ENCODE measurements at regions not wholly inside any gene's neighbourhood (a gene's known extent, or its start where the extent isn't known, plus 50 kb on each side); places are given as distances from the start of the nearest gene placed in this dataset.
"Not testable (repeated sequence)": the region's sequence is repeated elsewhere in the genome, so short reads cannot be mapped to it uniquely, and the experiment has no call there.

- intact Hi-C loops (cut with DNase I): no loop called here
- TF ChIP-seq CTCF (IDR thresholded peaks at IDR 0.05): no peak
- no peak for DNase-seq (ENCODE audit: low spot score in 2 of 2)
- no peaks in the 10 kb centered on the region for H3K36me3 ChIP-seq
- H3K9me3 ChIP-seq: no peaks in the 10 kb centered on the region
- no peaks in the 10 kb centered on the region for H3K27me3 ChIP-seq
- H3K4me1 ChIP-seq: no peaks in the 10 kb centered on the region
- H3K4me3 ChIP-seq: no peak overlapping the region
- no peak overlapping the region for H3K27ac ChIP-seq
Observed at GRCh38 chr12:9361879-9362326, 153.7 kb upstream of the PZP start.

GRCh38 chr12:9354009-9354754 is 146.0 kb upstream of the PZP start:
- H3K4me3 ChIP-seq; H3K27ac ChIP-seq; intact Hi-C loops (cut with DNase I); H3K27me3 ChIP-seq; H3K4me1 ChIP-seq; DNase-seq (ENCODE audit: low spot score in 2 of 2); H3K36me3 ChIP-seq: not testable (repeated sequence)
- peaks cover 0 to 15% of the 10 kb centered on the region in 2 donors for H3K9me3 ChIP-seq

- no peak for TF ChIP-seq CTCF (IDR thresholded peaks at IDR 0.05)
- Histone ChIP-seq H3K36me3 (no peaks in the 10 kb centered on the region), H3K9me3 (peaks cover 0 to 15% of the 10 kb centered on the region in 2 donors), H3K27ac (no peak overlapping the region), H3K4me1 (no peaks in the 10 kb centered on the region), H3K27me3 (no peaks in the 10 kb centered on the region), H3K4me3 (no peak overlapping the region)
- intact Hi-C loops (cut with DNase I): no loop called here
- DNase-seq (ENCODE audit: low spot score in 2 of 2): no peak
Observed at GRCh38 chr12:9351136-9351535, 142.9 kb upstream of the PZP start.

GRCh38 chr12:9349888-9350885 is 142.0 kb upstream of the PZP start:
- H3K27ac ChIP-seq: no peak overlapping the region
- peaks cover 0 to 15% of the 10 kb centered on the region in 2 donors for H3K9me3 ChIP-seq
- H3K4me1 ChIP-seq: no peaks in the 10 kb centered on the region
- no peak for TF ChIP-seq CTCF (IDR thresholded peaks at IDR 0.05)
- H3K36me3 ChIP-seq: no peaks in the 10 kb centered on the region
- no peak for DNase-seq (ENCODE audit: low spot score in 2 of 2)
- intact Hi-C loops (cut with DNase I): no loop called here
- H3K4me3 ChIP-seq: no peak overlapping the region
- no peaks in the 10 kb centered on the region for H3K27me3 ChIP-seq

- no peak for DNase-seq (ENCODE audit: low spot score in 2 of 2)
- Histone ChIP-seq H3K4me1 (no peaks in the 10 kb centered on the region), H3K9me3 (peaks cover 0 to 7% of the 10 kb centered on the region in 2 donors), H3K4me3 (no peak overlapping the region), H3K27ac (no peak overlapping the region), H3K27me3 (no peaks in the 10 kb centered on the region), H3K36me3 (no peaks in the 10 kb centered on the region)
- intact Hi-C loops (cut with DNase I): no loop called here
- no peak for TF ChIP-seq CTCF (IDR thresholded peaks at IDR 0.05)
Observed at GRCh38 chr12:9348906-9349518, 140.8 kb upstream of the PZP start.
